HG02798 (cell line): ENCODE measurements at regions not wholly inside any gene's neighbourhood (a gene's known extent, or its start where the extent isn't known, plus 50 kb on each side); places are given as distances from the start of the nearest gene placed in this dataset.

Source experiments
- ATAC-seq: cut with Tn5 transposase; IDR thresholded peaks from one replicate; pipeline ENCODE4 v1.9.1; 2021; ENCODE audit warnings: mild to moderate bottlenecking; ENCODE audit not compliant: unreplicated experiment, poor library complexity

- ATAC-seq: no peak
Measured at GRCh38 chr2:147485210-147485851, 359.5 kb upstream of the ACVR2A start.

GRCh38 chr2:147483911-147484310 is 360.9 kb upstream of the ACVR2A start:
- no peak for ATAC-seq

GRCh38 chr2:147482916-147483669 is 361.7 kb upstream of the ACVR2A start:
- no peak for ATAC-seq

- no peak for ATAC-seq
Measured at GRCh38 chr2:147482111-147482895, 362.5 kb upstream of the ACVR2A start.

GRCh38 chr2:147479358-147479757 is 365.5 kb upstream of the ACVR2A start:
- no peak for ATAC-seq

- no peak for ATAC-seq
Measured at GRCh38 chr2:147473075-147473474, 371.8 kb upstream of the ACVR2A start.

GRCh38 chr2:147471126-147471525 is 373.7 kb upstream of the ACVR2A start:
- ATAC-seq: no peak

GRCh38 chr2:147469471-147469870 is 375.4 kb upstream of the ACVR2A start:
- ATAC-seq: no peak

- no peak for ATAC-seq
Measured at GRCh38 chr2:147468963-147469362, 375.9 kb upstream of the ACVR2A start.

GRCh38 chr2:147468349-147468748 is 376.5 kb upstream of the ACVR2A start:
- ATAC-seq: no peak

- ATAC-seq: no peak
Measured at GRCh38 chr2:147467441-147467840, 377.4 kb upstream of the ACVR2A start.

GRCh38 chr2:147464737-147465357 is 380.0 kb upstream of the ACVR2A start:
- ATAC-seq: no peak

GRCh38 chr2:147463881-147464520 is 380.8 kb upstream of the ACVR2A start:
- peak; percentile 91 for ATAC-seq

GRCh38 chr2:147460155-147460554 is 384.7 kb upstream of the ACVR2A start:
- no peak for ATAC-seq

- ATAC-seq: no peak
Measured at GRCh38 chr2:147456779-147457178, 388.1 kb upstream of the ACVR2A start.

- no peak for ATAC-seq
Measured at GRCh38 chr2:147451902-147452515, 392.8 kb upstream of the ACVR2A start.

GRCh38 chr2:147450661-147451510 is 393.9 kb upstream of the ACVR2A start:
- no peak for ATAC-seq

- ATAC-seq: no peak
Measured at GRCh38 chr2:147449323-147449991, 395.4 kb upstream of the ACVR2A start.
